H1 (cell line): ENCODE measurements at regions not wholly inside any gene's neighbourhood (a gene's known extent, or its start where the extent isn't known, plus 50 kb on each side); places are given as distances from the start of the nearest gene placed in this dataset.

ENCODE experiments used
- CEBPB ChIP-seq: IDR thresholded peaks from 2 replicates; pipeline ENCODE4 v1.6.1; 2012; ENCODE audit warnings: low read depth, low read length

DNA sequence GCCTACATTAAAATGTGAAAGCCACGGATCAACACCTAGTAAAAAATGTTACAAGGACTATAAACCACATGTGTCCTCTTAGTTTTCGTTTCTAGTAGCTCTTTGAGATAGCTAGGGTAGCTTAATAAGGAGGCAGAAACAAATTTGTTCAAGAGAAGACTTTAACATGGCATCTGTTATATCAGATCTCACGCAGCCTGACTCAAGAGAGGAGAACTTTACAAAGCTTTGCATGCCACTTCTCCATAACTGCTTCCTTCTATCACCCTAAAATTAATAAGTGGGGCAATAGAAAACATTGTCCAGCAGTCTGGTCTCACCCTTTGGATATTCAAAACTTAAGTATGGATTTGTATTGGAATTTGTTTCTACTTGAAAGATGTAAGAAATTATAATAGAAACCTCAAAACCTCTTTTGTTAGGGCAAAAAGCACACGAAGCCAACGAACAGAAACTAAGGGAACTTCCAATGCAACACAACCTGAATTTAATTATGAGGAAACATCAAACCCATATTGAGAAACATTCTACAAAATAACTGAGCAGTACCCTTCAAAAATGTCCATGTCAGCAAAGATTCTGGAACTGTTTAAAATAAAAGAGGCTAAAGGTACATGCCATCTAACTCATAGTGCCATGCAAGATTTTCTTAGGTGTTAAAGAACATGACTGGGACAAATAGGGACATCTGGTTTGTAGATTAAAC, 194.8 kb downstream of the LRIG3 start (continued):
- no peak for TF ChIP-seq CEBPB
